CD4-positive, alpha-beta T cell (primary cell): ENCODE measurements at regions not wholly inside any gene's neighbourhood (a gene's known extent, or its start where the extent isn't known, plus 50 kb on each side); places are given as distances from the start of the nearest gene placed in this dataset.

ENCODE experiments used
- ATAC-seq: fragments of 200-7000 bp; cut with Tn5 transposase; one replicate; pipeline ENCODE4 v1.10.0; 2022; ENCODE audit warnings: mild to moderate bottlenecking; ENCODE audit not compliant: poor library complexity
- CTCF ChIA-PET: fragments of 350-600 bp; sonication (Branson Sonifier 250); formaldehyde crosslinking; loops from one replicate; lab custom pipeline; 2021; ENCODE audit warnings: antibody characterized with exemption, inconsistent platforms; lab: Charles Lee
- POLR2A ChIA-PET: fragments of 350-600 bp; sonication (Branson Sonifier 250); formaldehyde crosslinking; loops from one replicate; lab custom pipeline; 2021; ENCODE audit warnings: antibody characterized with exemption, inconsistent platforms; lab: Charles Lee
- DNase-seq, 14 experiments: peaks; one replicate each; pipeline ENCODE4 v3.0.0-alpha.2; 2013 to 2020; ENCODE audit warnings: mixed read lengths in 2 of 14
- H3K27ac ChIP-seq, 2 donors: one replicate each; pipeline versions ENCODE4 v1.5.1 to v1.7.0; 2013; ENCODE audit warnings: low read length in 2 of 2, low read depth in 1 of 2, mild to moderate bottlenecking in 1 of 2
- H3K27me3 ChIP-seq, 2 experiments: 1 replicate in 1 of 2; 2 replicates in 1 of 2; pipeline versions ENCODE4 v1.6.1 to v1.7.0; 2013; ENCODE audit warnings: low read length in 2 of 2, control low read depth in 1 of 2, mild to moderate bottlenecking in 1 of 2, moderate library complexity in 1 of 2; ENCODE audit not compliant: insufficient read depth in 2 of 2, control insufficient read depth in 1 of 2
- H3K36me3 ChIP-seq: one replicate; pipeline ENCODE4 v1.6.1; 2013; ENCODE audit warnings: low read length, control low read depth; ENCODE audit not compliant: insufficient read depth
- H3K4me1 ChIP-seq: one replicate; pipeline ENCODE4 v1.6.1; 2013; ENCODE audit warnings: low read length, control low read depth; ENCODE audit not compliant: insufficient read depth
- H3K4me3 ChIP-seq: one replicate; pipeline ENCODE4 v1.5.1; 2013; ENCODE audit warnings: mild to moderate bottlenecking, low read length, moderate library complexity
- H3K9me3 ChIP-seq, 2 experiments: 1 replicate in 1 of 2; 2 replicates in 1 of 2; pipeline versions ENCODE4 v1.6.1 to v1.7.0; 2013; ENCODE audit warnings: low read length in 2 of 2, mild to moderate bottlenecking in 2 of 2, control low read depth in 1 of 2, moderate library complexity in 1 of 2; ENCODE audit not compliant: control insufficient read depth in 1 of 2, insufficient read depth in 1 of 2
- H3K27ac Mint-ChIP-seq: one replicate; pipeline ENCODE4 v1.8.0; 2020; ENCODE audit warnings: mixed read lengths
- H3K27me3 Mint-ChIP-seq: one replicate; pipeline ENCODE4 v1.8.0; 2021; ENCODE audit warnings: mixed read lengths
- H3K36me3 Mint-ChIP-seq: one replicate; pipeline ENCODE4 v1.8.0; 2021; ENCODE audit warnings: low read depth, mixed read lengths
- H3K4me1 Mint-ChIP-seq: one replicate; pipeline ENCODE4 v1.8.0; 2021; ENCODE audit warnings: low read depth, mixed read lengths
- H3K4me3 Mint-ChIP-seq: one replicate; pipeline ENCODE4 v1.8.0; 2020; ENCODE audit warnings: mild to moderate bottlenecking, mixed read lengths
- H3K9me3 Mint-ChIP-seq: one replicate; pipeline ENCODE4 v1.8.0; 2020; ENCODE audit warnings: mixed read lengths
- CTCF ChIP-seq: fragments of 200-600 bp; IDR thresholded peaks from one replicate; pipeline ENCODE4 v1.8.0; 2022; ENCODE audit warnings: antibody characterized with exemption, mild to moderate bottlenecking
- intact Hi-C, 2 experiments: fragments of 100-400 bp; cut with DNase I in 1 of 2; cut with micrococcal nuclease in 1 of 2; formaldehyde crosslinking; loops; one replicate each; pipeline versions ENCODE4 v1.15.1 to v1.9.0; 2023 to 2025; cut with DNase I, micrococcal nuclease

DNA sequence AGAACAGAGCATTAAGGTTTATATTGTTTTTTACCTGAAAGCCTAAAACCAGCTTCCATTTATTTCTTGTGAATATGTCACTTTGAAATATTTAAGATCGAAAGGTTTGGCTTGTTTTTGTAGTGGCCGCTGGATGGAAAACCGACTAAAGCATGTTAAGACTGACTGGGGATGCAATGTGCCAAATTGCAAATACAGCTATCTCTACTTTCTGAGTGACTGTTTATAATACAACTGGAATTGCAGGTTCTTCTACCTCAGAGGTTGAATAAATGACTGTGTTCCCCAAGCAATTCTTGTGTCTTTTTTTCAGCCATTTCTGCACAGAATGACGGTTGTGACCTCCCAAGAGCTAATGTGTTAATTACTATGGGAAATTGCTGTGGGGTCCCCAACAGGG lies 50.0 kb upstream of the TMTC4 start:
- H3K27ac Mint-ChIP-seq, result no peak overlapping the region
- H3K9me3 Mint-ChIP-seq, result peaks cover 5% of the 10 kb centered on the region
- ChIA-PET CTCF (no interaction called here), POLR2A (no interaction called here)
- no peak for ATAC-seq
- TF ChIP-seq CTCF, result no peak
- intact Hi-C loops, result no loop called here
- no peaks in the 10 kb centered on the region for H3K36me3 Mint-ChIP-seq
- Histone ChIP-seq H3K36me3 (no peaks in the 10 kb centered on the region), H3K4me1 (no peaks in the 10 kb centered on the region), H3K27me3 (peaks cover 0 to 2% of the 10 kb centered on the region in 2 experiments), H3K9me3 (peaks cover 7 to 11% of the 10 kb centered on the region in 2 experiments), H3K27ac (no peak overlapping the region), H3K4me3 (no peak overlapping the region)
- no peaks in the 10 kb centered on the region for H3K4me1 Mint-ChIP-seq
- no peak overlapping the region for H3K4me3 Mint-ChIP-seq
- DNase-seq, result no peak
- peaks cover 36% of the 10 kb centered on the region for H3K27me3 Mint-ChIP-seq
